K562 (cell line): ENCODE measurements at regions not wholly inside any gene's neighbourhood (a gene's known extent, or its start where the extent isn't known, plus 50 kb on each side); places are given as distances from the start of the nearest gene placed in this dataset.

Experiments
- CTCF ChIP-seq, 3 experiments: IDR thresholded peaks in 2 of 3; conservative IDR thresholded peaks in 1 of 3; 2 replicates each; pipeline ENCODE4 v1.5.1; 2011 to 2012; ENCODE audit warnings: low read length in 3 of 3, mild to moderate bottlenecking in 3 of 3, control low read depth in 2 of 3, improper control_type of control experiment in 1 of 3, inconsistent platforms in 1 of 3, low read depth in 1 of 3, mixed read lengths in 1 of 3, moderate library complexity in 1 of 3; ENCODE audit not compliant: insufficient read depth in 2 of 3
- GTF2F1 ChIP-seq: IDR thresholded peaks from 2 replicates; pipeline ENCODE4 v1.6.1; 2011; ENCODE audit warnings: low read depth, low read length, improper control_type of control experiment
- PHF21A ChIP-seq: fragments of 450-650 bp; IDR thresholded peaks from 2 replicates; pipeline ENCODE4 v1.6.1; 2017; ENCODE audit warnings: low read depth, borderline replicate concordance
- PRPF4 ChIP-seq: fragments of 200-400 bp; formaldehyde crosslinking; IDR thresholded peaks from one replicate; pipeline ENCODE4 v1.6.1; 2017; ENCODE audit warnings: low read length, low read depth, mild to moderate bottlenecking; ENCODE audit not compliant: insufficient read depth, poor library complexity, severe bottlenecking
- TFAP4 ChIP-seq: sonication (generic); formaldehyde crosslinking; IDR thresholded peaks from 2 replicates; pipeline ENCODE4 v1.8.0; 2022; ENCODE audit warnings: missing genetic modification reagents, mild to moderate bottlenecking, moderate library complexity, borderline replicate concordance
- XRCC4 ChIP-seq: IDR thresholded peaks from one replicate; pipeline ENCODE4 v1.6.1; 2011; ENCODE audit not compliant: insufficient read depth, insufficient read length; ENCODE audit errors: extremely low read depth
- ZNF12 ChIP-seq: sonication (generic); formaldehyde crosslinking; IDR thresholded peaks from 2 replicates; pipeline ENCODE4 v1.4.0; 2020; ENCODE audit warnings: mild to moderate bottlenecking, missing genetic modification reagents

GRCh38 chr10:3494838-3495230, 290.2 kb downstream of the KLF6 start:
- TF ChIP-seq PHF21A (no peak), CTCF (IDR thresholded peaks at IDR 0.05 in 2 of 3, conservative IDR thresholded peaks at IDR 0.05 in 1 of 3; ENCODE audit: insufficient read depth in 2 of 3, low read depth in 1 of 3, low read length in 3 of 3) (no peak), PRPF4 (no peak), GTF2F1 (no peak), TFAP4 (no peak), XRCC4 (no peak), ZNF12 (no peak)
